ENCODE measurements at regions not wholly inside any gene's neighbourhood (a gene's known extent, or its start where the extent isn't known, plus 50 kb on each side); places are given as distances from the start of the nearest gene placed in this dataset.
"Not testable (repeated sequence)": the region's sequence is repeated elsewhere in the genome, so short reads cannot be mapped to it uniquely, and the experiment has no call there.

GRCh38 chr10:131547129-131547799, 235.7 kb upstream of the TCERG1L start:
- Mint-ChIP-seq H3K4me3 (no peak overlapping the region), H3K9me3 (no peaks in the 10 kb centered on the region), H3K27me3 (peaks cover 18% of the 10 kb centered on the region), H3K4me1 (no peaks in the 10 kb centered on the region), H3K27ac (no peak overlapping the region)
- DNase-seq = no peak
- ATAC-seq = no peak

- DNase-seq (no peak), ATAC-seq (no peak)
- H3K27ac Mint-ChIP-seq = no peak overlapping the region
- no peaks in the 10 kb centered on the region for H3K9me3 Mint-ChIP-seq
- H3K4me1 Mint-ChIP-seq = no peaks in the 10 kb centered on the region
- peaks cover 11% of the 10 kb centered on the region for H3K27me3 Mint-ChIP-seq
- H3K4me3 Mint-ChIP-seq = no peak overlapping the region
Observed at GRCh38 chr10:131548176-131548575, 236.7 kb upstream of the TCERG1L start.

DNA sequence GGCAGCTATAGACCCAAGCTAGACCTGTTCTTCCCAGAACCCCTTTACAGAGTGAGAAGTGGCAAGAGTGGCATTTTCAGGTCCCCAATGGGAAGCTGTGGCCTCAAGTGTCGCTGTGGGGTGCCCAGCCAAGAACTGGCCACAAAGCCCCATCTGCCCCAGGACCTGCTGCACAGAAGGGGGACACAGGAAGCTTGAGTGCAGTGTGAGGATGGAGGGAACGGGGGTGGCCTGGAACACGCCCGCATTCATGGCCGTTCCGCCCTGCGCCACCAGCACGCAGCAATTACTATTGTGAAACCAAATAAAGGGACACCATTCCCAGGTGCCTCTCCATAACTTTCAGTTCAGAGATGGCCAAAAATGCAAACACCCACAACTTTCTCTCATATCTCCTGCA, 237.6 kb upstream of the TCERG1L start:
- Mint-ChIP-seq H3K27me3 (peaks cover 11% of the 10 kb centered on the region), H3K9me3 (no peaks in the 10 kb centered on the region), H3K4me1 (no peaks in the 10 kb centered on the region), H3K4me3 (no peak overlapping the region), H3K27ac (no peak overlapping the region)
- no peak for ATAC-seq
- no peak for DNase-seq

GRCh38 chr10:131553121-131553520, 241.6 kb upstream of the TCERG1L start:
- Mint-ChIP-seq H3K27ac (no peak overlapping the region), H3K4me1 (no peaks in the 10 kb centered on the region), H3K9me3 (no peaks in the 10 kb centered on the region), H3K4me3 (no peak overlapping the region), H3K27me3 (no peaks in the 10 kb centered on the region)
- ATAC-seq = no peak
- DNase-seq = no peak

GRCh38 chr10:131553581-131553980, 242.1 kb upstream of the TCERG1L start:
- Mint-ChIP-seq H3K27ac (no peak overlapping the region), H3K27me3 (no peaks in the 10 kb centered on the region), H3K9me3 (no peaks in the 10 kb centered on the region), H3K4me1 (no peaks in the 10 kb centered on the region), H3K4me3 (no peak overlapping the region)
- DNase-seq (no peak), ATAC-seq (no peak)

GRCh38 chr10:131554821-131555220, 243.3 kb upstream of the TCERG1L start:
- no peak overlapping the region for H3K27ac Mint-ChIP-seq
- H3K27me3 Mint-ChIP-seq = peaks cover under 1% of the 10 kb centered on the region
- H3K9me3 Mint-ChIP-seq = no peaks in the 10 kb centered on the region
- no peak for DNase-seq
- H3K4me3 Mint-ChIP-seq = no peak overlapping the region
- ATAC-seq = no peak
- no peaks in the 10 kb centered on the region for H3K4me1 Mint-ChIP-seq

DNA sequence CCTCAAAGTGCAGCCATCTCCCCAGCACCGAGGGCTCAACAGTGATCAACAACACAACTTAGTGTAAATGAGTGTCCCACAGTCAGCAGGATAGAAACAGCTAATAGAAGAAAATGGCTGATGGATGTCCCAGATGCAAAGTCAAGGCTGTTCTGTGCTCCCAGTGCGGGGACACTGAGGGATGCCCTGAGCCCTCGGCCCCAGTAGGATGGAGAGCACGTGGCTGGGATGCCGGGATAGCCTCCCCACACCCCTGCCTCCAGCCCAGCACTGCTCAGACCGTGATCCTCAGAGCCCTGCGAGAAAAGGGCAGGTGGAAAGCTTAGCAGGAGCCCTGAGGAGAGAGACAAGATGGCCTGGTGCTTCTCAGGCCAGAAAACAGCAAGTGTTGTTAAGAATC, 243.9 kb upstream of the TCERG1L start:
- DNase-seq = no peak
- no peaks in the 10 kb centered on the region for H3K9me3 Mint-ChIP-seq
- no peak overlapping the region for H3K4me3 Mint-ChIP-seq
- ATAC-seq = no peak
- no peaks in the 10 kb centered on the region for H3K4me1 Mint-ChIP-seq
- H3K27ac Mint-ChIP-seq = no peak overlapping the region
- peaks cover 7% of the 10 kb centered on the region for H3K27me3 Mint-ChIP-seq

DNA sequence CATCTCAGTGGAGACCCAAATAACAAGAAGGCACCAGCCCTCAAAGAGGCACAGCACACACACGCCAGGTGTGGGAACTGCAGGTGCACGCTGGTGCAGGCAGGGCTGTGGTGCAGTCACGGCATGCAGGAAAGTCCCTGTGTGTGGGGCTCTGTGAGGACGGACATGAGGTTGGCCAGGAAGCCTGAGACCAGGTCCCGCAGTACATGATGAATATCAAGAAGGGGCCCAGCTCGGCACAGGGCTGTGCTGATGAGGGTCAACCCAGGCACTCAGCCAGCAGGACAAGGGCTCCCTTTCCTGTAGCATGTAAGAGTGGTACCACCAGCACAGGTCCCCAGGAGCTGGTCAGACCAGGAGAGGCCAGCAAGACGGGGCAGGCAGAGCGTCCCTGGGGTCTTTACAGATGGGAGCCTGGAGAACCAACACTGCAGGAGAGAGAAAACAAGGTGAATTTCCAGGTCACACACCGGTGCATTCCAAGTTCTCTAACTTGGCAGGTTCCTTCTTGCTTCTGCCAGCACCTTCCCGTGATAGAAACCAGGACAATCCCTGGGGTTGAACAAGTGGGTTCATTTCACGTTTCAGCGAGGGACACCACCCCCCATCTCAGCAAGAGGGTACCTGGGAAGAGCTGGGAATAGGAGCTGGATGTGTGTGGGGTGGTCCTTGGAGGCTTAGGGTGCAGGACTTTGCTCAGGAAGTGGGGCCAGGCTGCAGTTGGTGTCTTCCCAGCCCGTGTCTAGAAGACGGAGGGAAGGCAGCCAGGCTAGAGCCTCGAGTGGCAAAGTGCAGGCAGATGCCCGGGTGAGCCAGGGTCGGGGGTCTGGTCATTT, 244.8 kb upstream of the TCERG1L start:
- Mint-ChIP-seq H3K27ac (no peak overlapping the region), H3K9me3 (no peaks in the 10 kb centered on the region), H3K4me3 (no peak overlapping the region), H3K27me3 (peaks cover 13% of the 10 kb centered on the region), H3K4me1 (no peaks in the 10 kb centered on the region)
- no peak for DNase-seq
- ATAC-seq = no peak

GRCh38 chr10:131556897-131557495, 245.5 kb upstream of the TCERG1L start:
- Mint-ChIP-seq H3K4me1 (no peaks in the 10 kb centered on the region), H3K4me3 (no peak overlapping the region), H3K9me3 (no peaks in the 10 kb centered on the region), H3K27ac (no peak overlapping the region), H3K27me3 (peaks cover 16% of the 10 kb centered on the region)
- DNase-seq = no peak
- no peak for ATAC-seq

- DNase-seq = not testable (repeated sequence)
Observed at GRCh38 chr10:131557956-131558355, 246.4 kb upstream of the TCERG1L start.

DNA sequence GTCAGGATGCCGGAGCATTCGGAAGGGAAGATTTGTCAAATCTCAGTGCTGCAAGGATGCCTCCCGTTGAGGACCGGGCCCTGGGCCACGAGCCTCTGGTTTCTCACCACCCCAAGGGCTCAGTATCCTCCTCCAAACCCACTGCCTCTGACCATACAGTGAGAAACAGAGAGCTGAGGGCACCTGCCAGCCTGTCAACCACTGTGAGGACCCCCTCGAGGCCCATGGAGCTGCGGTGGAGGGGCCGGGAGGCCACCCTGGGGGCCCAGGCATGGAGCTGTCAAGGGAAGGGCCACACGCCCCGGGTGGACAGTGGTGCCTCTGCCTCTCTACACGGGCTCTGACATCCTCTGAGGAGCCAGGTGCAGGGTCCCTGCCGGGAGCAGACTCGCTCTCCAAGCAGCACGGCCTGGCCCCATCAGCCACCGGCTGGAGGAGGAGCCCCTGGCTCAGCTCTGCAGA, 248.0 kb upstream of the TCERG1L start:
- Mint-ChIP-seq H3K9me3 (peaks cover under 1 to 5% of the 10 kb centered on the region in 2 donors), H3K4me1 (no peaks in the 10 kb centered on the region), H3K27ac (no peak overlapping the region), H3K4me3 (no peak overlapping the region), H3K27me3 (peaks cover 16% of the 10 kb centered on the region)
- DNase-seq = no peak
- no peak for ATAC-seq

More at GRCh38 chr10:131557956-131558355, 246.4 kb upstream of the TCERG1L start:
- not testable (repeated sequence) for H3K9me3 Mint-ChIP-seq, H3K27ac Mint-ChIP-seq, H3K4me1 Mint-ChIP-seq, H3K4me3 Mint-ChIP-seq, ATAC-seq
- peaks cover 16% of the 10 kb centered on the region for H3K27me3 Mint-ChIP-seq

GRCh38 chr10:131560166-131560565, 248.6 kb upstream of the TCERG1L start:
- H3K27me3 Mint-ChIP-seq = peaks cover 16% of the 10 kb centered on the region
- H3K9me3 Mint-ChIP-seq = peaks cover 7 to 12% of the 10 kb centered on the region in 2 donors
- H3K4me1 Mint-ChIP-seq = no peaks in the 10 kb centered on the region
- no peak for ATAC-seq
- H3K4me3 Mint-ChIP-seq = no peak overlapping the region
- DNase-seq = no peak
- no peak overlapping the region for H3K27ac Mint-ChIP-seq

- ATAC-seq (no peak), DNase-seq (no peak)
- H3K9me3 Mint-ChIP-seq = peaks cover 7 to 18% of the 10 kb centered on the region in 2 donors
- no peak overlapping the region for H3K4me3 Mint-ChIP-seq
- peaks cover 16% of the 10 kb centered on the region for H3K27me3 Mint-ChIP-seq
- no peaks in the 10 kb centered on the region for H3K4me1 Mint-ChIP-seq
- H3K27ac Mint-ChIP-seq = no peak overlapping the region
Observed at GRCh38 chr10:131560706-131561355, 249.3 kb upstream of the TCERG1L start.

DNA sequence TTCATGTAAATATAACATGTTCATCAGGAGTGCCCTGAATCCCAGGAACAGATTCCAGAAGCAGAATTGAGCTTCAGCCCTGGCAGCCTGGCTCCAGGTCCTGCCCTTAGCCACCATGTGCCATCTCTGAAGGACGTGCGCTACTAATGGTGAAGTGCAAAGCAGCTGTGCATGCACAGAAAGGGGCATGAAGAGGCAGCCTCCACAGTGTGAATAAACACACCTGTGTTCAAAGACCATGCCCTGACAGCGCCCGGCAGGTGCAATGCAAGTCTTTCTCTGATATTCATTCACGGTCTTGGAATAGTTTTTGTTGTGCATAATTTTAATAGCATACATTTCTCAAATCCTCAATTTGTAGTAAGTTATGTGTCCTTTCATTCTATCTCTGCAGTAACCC, 250.4 kb upstream of the TCERG1L start:
- Mint-ChIP-seq H3K4me1 (no peaks in the 10 kb centered on the region), H3K4me3 (no peak overlapping the region), H3K9me3 (peaks cover 12 to 29% of the 10 kb centered on the region in 2 donors), H3K27ac (no peak overlapping the region), H3K27me3 (peaks cover 16% of the 10 kb centered on the region)
- no peak for ATAC-seq
- DNase-seq = no peak

DNA sequence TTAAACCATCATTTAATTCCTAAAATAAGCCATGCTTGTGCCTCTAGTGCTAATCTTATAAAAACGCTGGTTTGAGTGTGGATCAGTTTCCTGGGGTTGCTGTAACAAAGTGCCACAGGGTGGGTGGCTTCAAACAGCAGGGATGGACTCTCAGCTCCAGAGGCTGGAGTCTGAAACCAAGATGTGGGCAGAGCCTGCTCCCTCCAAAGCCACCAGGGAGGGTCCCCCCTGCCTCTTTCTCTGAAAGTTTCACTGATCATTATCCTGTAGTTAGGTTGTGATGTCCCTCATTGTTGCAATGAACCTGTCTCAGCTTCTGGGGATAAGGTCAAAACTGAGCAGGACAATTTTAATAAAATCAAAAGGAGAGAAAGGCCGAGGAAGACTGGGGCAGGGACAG, 251.9 kb upstream of the TCERG1L start:
- ATAC-seq (no peak), DNase-seq (no peak)
- peaks cover 13 to 29% of the 10 kb centered on the region in 2 donors for H3K9me3 Mint-ChIP-seq
- peaks cover 16% of the 10 kb centered on the region for H3K27me3 Mint-ChIP-seq
- H3K4me3 Mint-ChIP-seq = no peak overlapping the region
- no peak overlapping the region for H3K27ac Mint-ChIP-seq
- no peaks in the 10 kb centered on the region for H3K4me1 Mint-ChIP-seq
